Left ventricle myocardium superior (tissue), 1 donor: ENCODE measurements at regions not wholly inside any gene's neighbourhood (a gene's known extent, or its start where the extent isn't known, plus 50 kb on each side); places are given as distances from the start of the nearest gene placed in this dataset.

Experiments used
- ATAC-seq: fragments of 200-7000 bp; cut with Tn5 transposase; one replicate; pipeline ENCODE4 v1.9.1; 2020; ENCODE audit warnings: mild to moderate bottlenecking, moderate library complexity
- DNase-seq: peaks from one replicate; pipeline ENCODE4 v3.0.0-alpha.2; 2020
- intact Hi-C: fragments of 100-400 bp; cut with micrococcal nuclease; formaldehyde crosslinking; loops from one replicate; pipeline ENCODE4 v1.11.0; 2022
- donor health status: DM: no; HTN: yes; CAD: no; lungs with severe emphysema.

GRCh38 chr20:46810448-46811223, 84.0 kb upstream of the EYA2 start:
- no peak for ATAC-seq
- intact Hi-C loops, result no loop called here
- DNase-seq, result no peak

DNA sequence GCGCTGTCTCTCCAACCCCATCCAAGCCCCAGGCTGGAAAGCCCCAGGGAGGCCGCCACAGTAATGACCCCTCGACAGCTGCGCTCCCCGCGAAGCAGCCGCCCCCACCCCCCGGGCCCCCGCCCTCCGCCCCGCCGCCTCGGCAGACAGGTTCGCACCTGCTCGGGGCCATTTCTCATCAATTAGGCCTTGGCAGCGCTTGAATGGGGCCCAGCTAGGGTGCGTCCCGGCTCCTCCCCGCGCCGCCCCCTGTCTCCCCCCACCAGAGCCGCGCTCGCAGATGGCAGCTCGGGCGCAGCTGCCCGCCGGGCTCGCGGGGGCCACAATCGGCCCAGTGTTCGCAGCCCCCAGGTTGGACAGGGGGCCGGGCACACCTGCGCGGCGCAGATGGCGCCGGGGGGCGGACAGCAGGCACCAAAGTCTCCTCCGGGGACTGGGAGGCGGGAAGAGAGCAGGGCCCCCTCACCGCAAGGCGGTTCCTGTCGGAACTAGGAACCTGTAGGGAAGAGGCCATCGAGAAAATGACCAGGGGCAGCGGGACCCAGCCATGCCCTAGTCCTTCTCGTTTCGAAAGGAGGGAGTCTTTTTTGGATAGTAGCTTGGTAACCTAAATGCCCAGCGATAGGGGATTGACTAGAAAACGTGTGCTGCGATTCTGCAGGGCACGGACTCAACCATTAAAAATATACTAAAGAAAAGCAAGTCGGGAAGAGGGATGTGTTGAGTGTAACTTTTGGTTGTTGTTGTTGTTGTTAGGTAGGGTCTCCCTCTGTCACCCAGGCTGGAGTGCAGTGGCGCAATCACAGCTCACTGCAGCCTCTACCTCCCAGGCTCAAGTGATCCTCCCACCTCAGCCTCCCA, 83.2 kb upstream of the EYA2 start:
- DNase-seq (no peak), ATAC-seq (no peak)
- intact Hi-C loops, result no loop called here

DNA sequence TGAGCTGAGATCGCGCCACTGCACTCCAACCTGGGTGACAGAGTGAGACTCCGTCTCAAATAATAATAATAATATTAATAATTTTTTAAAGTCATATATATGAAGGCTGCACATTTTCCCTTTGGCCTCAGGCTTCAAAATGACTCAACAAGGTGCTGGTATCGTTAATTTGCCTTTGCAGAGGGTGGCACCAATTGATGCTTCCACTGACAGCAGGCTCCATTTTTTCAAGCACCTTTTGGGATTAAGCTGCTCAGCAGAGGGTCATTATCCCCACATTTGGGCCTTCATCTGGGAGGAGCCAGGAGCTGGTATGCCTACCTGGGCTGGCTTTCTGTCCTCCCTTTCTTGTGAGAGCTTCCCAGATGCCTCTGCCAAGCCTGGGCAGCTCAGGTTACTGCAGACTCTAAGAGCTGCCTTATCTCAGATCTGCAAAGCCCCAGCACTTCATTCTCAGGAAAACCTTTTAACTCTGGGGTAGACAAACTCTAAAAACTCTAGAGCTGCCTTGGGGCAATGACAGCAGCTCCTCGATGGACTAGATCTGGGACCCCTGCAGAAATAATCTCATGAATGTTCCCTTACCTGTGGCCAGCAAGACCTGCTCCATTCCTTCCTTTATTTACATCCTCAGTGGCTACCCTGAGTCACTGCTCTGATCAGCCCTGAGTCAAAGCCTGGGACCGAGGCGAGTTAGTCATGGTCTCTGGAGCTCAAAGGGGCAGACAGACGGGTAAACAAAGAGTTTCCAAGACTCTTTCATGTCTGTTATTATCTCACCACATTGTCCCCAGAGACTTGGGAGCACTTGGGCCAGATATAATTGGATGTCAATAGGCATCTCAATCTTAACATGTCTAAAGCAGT, 80.0 kb upstream of the EYA2 start:
- ATAC-seq, result no peak
- intact Hi-C loops, result no loop called here
- DNase-seq, result no peak

DNA sequence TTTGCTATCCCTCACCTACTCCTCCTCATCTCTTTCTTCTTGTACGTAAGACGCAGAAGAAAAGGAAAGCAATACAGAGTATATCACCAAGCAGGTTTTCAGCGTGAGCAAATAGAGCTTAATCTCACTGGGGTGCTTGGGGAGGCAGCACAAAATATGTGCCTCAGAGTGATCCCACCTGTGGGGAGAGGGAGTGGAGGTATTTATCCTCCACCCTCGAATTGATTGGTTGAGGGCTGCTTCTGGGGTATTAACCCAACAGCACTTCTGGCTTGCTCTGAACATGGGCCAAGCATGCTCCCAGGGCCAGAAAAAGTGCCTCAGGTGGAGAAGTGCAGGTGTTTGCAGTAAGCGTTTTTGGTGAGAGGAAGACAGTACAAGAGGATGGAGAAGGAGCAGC, 78.5 kb upstream of the EYA2 start:
- intact Hi-C loops, result no loop called here
- DNase-seq, result no peak
- ATAC-seq, result no peak

DNA sequence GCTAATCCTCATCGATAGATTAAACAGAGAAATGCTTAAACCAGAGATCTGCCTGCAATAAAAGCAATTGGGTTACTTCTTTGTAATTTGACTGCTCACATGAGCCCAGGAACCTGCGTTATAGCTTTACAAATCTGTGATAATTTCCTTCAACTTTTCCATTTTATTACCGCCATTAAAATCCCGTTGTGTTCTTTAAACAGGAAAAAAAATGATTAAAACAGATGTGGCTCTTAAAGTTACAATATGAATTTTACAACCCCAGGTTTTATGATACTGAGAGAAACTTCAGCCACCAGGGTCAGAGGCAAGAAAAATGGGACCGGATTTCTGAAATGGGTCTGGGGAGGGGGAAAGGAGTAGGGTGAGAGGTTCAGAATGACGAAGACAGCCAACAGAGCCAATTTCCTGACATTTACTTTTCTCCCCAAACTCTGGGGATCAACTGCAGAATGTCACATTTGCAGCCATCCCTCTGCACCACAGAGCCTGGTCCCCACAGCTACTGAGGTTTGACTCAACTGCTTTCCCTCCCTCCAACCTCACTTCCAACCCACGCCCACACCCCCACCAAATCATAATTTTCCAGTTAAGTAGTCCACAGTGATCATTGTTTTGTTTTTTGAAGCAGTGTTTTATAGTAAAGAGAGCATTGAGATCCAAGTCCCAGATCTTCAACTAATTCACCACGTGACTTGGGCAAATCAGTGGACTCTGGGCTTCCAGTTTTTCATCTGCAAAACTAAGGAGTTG, 77.6 kb upstream of the EYA2 start:
- intact Hi-C loops, result no loop called here
- DNase-seq (no peak), ATAC-seq (no peak)

GRCh38 chr20:46820682-46821081, 74.0 kb upstream of the EYA2 start:
- intact Hi-C loops, result no loop called here
- DNase-seq (no peak), ATAC-seq (no peak)

DNA sequence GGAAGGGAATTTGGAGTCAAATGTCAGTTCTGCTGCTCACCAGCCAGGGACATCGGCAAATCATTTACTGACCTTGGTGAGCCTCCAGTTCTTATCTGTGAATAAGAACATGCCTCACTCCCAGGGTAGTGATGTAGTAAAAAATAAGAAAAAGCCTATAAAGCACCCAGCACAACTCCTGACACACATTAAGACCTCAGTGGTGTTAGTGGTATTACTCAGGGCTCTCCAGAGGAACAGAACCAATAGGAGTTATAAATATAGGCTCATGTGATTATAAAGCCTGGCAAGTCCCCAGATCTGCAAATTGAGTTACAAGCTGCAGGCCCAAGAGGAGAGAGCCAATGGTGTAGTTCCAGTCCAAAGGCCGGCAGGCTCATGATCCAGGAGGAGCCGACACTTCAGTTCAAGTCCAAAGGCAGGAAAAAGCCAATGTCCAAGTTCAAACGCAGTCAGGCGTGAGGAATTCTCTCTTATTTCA, 71.3 kb upstream of the EYA2 start:
- ATAC-seq (peak; percentile 57), DNase-seq (no peak)
- intact Hi-C loops, result no loop called here

DNA sequence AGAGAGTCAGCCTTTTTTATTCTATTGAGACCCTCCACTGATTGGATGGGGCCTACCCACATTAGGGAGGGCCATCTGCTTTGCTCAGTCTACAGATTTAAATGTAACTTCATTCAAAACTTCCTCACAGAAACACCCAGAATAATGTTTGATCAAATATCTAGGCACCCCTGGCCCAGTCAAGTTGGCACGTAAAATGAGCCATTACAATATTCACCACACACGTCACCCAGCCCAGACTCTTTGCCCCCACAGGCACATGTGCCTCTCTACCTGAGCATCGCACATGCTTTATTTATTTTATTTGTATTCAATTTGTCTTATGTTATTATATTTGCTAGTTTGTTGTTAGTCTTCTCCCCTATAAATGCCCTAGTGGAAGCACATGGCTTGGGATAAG, 70.9 kb upstream of the EYA2 start:
- no peak for DNase-seq
- ATAC-seq, result no peak
- intact Hi-C loops, result no loop called here

- DNase-seq, result no peak
- intact Hi-C loops, result no loop called here
- no peak for ATAC-seq
Observed at GRCh38 chr20:46826343-46826984, 68.2 kb upstream of the EYA2 start.

- DNase-seq, result no peak
- intact Hi-C loops, result no loop called here
- no peak for ATAC-seq
Observed at GRCh38 chr20:46827718-46828458, 66.8 kb upstream of the EYA2 start.

GRCh38 chr20:46828471-46828870, 66.2 kb upstream of the EYA2 start:
- intact Hi-C loops, result no loop called here
- ATAC-seq (no peak), DNase-seq (no peak)

DNA sequence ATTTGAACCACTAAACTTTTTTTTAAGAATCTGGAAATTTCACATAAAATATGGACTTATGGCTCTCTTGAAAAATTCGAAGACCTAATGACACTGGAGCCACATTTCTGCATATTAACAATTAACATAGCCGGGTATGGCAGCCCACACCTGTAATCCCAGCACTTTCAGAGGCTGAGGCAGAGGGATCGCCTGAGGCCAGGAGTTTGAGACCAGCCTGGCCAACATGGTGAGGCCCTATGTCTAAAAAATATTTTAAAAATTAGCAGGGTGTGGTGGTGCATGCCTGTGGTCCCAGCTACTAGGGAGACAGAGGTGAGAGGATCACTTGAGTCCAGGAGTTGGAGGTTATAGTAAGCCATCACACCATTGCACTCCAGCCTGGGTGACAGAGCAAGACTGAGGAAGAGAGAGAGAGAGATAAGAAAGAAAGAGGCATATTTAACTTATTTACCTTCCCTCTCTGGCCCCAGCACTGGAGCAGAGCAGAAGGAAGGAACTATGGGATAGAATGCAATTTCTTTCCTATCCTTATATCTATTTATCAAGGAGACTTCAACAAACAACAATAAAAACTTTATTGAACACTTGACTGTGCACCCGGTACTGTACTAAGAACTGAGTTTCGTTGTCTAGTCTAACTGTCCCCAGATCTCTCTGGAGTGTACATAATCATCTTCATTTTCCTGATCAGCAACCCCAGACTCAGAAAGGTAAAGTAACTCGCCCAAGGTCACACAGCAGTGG, 63.6 kb upstream of the EYA2 start:
- no peak for ATAC-seq
- DNase-seq, result no peak
- intact Hi-C loops, result no loop called here

DNA sequence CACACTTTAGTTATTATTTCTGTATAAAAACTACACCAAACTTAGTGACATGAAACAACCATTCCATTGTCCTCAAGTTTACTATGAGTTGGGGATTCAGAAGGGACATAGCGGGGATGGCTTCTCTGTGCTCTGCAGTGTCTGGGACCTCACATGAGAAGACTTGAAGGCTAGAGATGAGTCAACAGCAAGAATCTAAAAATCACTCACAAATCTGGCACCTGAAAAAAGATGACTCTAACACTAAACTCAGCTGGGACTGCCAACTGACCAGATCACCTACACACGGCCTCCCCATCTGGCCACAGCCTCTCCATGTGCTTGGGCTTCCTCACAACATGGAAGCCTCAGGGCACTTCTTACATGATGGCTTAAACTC, 63.0 kb upstream of the EYA2 start:
- no peak for ATAC-seq
- intact Hi-C loops, result no loop called here
- no peak for DNase-seq

DNA sequence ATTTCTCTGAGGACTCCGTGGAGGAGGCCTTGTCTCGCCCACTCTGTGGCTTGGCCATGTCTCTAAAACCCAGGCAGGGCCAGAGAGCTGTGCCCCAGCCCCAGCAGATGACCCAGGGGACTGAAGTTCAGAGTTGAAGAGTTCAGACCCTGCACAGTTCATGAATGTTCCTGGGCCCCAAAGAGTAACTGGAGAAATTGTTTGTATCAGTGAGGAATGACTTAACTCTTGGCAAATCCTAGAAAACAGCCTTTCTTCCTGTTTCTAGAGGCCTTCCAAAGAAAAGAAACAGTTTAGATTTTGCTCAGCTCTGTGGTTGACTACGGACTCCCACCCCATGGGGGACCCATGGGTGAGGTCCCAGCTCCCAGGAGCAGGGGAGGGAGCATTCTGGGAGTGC, 62.1 kb upstream of the EYA2 start:
- ATAC-seq, result no peak
- DNase-seq, result no peak
- intact Hi-C loops, result no loop called here

- intact Hi-C loops, result no loop called here
- ATAC-seq, result no peak
- no peak for DNase-seq
Observed at GRCh38 chr20:46833360-46833759, 61.3 kb upstream of the EYA2 start.

- no peak for ATAC-seq
- no peak for DNase-seq
- intact Hi-C loops, result no loop called here
Observed at GRCh38 chr20:46835418-46835817, 59.2 kb upstream of the EYA2 start.

DNA sequence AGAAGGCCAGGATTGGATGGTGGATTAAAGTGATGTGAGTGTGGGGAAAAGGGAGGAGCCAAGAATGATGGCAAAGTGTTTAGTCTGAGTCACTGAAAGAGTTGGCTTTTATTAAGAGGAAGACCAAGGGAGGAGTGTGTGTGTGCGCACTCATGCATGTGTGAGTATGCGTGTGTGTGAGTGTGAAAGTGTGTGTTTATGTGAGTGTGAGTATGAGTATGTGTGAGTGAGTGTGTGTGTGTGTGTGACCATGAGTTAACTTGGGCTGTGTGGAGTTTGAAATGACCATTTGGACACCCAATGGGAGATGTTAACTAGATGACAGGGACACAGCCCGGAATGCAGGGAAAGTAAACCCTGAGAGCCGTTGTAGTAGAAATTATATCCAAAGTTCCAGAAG, 57.6 kb upstream of the EYA2 start:
- intact Hi-C loops, result no loop called here
- no peak for DNase-seq
- no peak for ATAC-seq
